Muscle of arm (tissue), 1 donor: ENCODE measurements at regions not wholly inside any gene's neighbourhood (a gene's known extent, or its start where the extent isn't known, plus 50 kb on each side); places are given as distances from the start of the nearest gene placed in this dataset.
"Not testable (repeated sequence)": the region's sequence is repeated elsewhere in the genome, so short reads cannot be mapped to it uniquely, and the experiment has no call there.

Source experiments
- DNase-seq: peaks from one replicate; pipeline ENCODE4 v3.0.0-alpha.2; 2013

DNA sequence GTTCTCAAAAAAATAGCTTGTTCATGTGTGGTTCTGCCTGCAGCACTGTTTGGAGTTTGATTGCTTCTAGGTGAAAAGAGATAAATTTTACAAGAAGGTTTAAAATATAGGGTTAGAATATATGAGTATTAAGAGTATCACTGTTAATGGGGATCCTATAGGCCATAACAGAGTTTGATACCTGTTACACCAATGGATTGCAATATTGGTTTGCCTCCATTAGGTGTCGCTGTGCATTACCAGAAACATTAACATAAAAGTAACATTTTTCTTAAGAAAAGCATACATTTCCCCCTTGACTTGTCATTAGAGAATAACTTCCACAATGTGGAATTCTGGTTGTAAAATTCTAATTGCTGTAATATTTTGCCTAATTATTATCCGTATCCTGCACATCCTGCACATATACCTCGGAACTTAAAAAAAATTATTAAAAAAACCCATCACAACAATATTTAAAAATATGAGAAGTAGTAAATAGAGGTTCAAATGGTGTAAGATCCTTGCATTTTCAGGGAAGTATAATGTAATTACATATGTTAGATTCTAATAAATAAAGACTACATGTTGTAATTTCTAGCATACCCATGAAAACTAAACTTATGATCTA, 63.0 kb downstream of the CYP4A11 start:
- DNase-seq, result peak; percentile 4

GRCh38 chr1:46876093-46876492, 65.2 kb downstream of the CYP4A11 start:
- not testable (repeated sequence) for DNase-seq
